ENCODE measurements at regions not wholly inside any gene's neighbourhood (a gene's known extent, or its start where the extent isn't known, plus 50 kb on each side); places are given as distances from the start of the nearest gene placed in this dataset.
A peak's percentile ranks its signal among the peaks of the same experiment; 100 is the strongest.

DNA sequence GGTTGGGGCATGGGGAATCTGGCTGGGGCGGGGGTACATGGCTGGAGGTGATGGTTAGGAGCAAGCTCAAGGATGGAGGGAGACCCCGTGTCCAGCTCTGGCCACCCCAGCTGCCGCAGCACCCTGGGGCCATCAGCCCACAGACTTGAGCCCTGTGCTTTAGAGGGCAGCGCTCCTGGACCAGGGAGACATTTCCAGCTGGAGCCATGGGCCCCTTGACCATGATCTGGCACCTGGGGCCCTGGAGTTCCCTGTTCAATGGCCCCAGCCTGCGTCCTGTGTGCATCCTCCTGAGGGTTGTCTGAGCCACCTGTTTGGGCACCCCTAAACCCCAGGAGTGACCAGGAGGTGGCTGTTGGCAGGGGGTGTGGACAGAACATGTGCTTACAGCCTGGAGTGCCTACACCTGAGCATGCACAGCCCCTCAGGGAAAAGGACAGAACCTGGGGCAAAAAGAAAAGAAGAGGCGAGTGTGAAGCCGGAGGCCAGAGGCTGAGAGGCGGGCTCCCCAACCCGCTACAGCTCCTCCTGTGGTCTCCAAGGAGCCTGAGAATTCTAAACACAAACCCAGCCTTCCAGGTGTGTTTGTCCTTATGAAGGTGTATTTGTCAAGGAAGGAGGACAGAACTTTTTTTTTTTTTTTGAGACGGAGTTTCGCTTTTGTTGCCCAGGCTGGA lies 126.7 kb downstream of the C9orf50 start:
- intact Hi-C loops (cut with DNase I), result loop anchor here (5.0 kb wide), 1 partner anchor 73 kb away; no protein-coding TSS in a partner anchor
- DNase-seq, result peak in 2 of 10 donors; percentile 60 to 86

DNA sequence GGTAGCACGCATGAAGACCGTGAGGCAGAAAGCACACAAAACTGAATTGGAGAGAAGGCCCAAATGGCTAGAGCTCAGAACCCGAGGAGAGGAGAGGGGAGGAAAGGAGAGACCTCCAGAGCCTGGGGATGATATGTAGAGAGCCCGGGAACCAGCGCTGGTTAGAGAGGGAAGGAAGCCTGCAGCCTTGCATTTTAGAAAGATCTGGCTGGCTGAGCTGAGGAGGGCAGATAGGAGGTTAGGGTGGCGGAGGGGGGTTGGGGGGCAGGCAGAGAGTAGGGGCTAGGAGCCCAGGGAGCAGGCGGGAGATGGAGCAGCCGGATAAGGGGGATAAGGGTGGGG lies 127.2 kb downstream of the C9orf50 start:
- peak in 2 of 10 donors; percentile 28 to 62 for DNase-seq
- intact Hi-C loops (cut with DNase I), result loop anchor here (5.0 kb wide), 1 partner anchor 74 kb away; no protein-coding TSS in a partner anchor

DNA sequence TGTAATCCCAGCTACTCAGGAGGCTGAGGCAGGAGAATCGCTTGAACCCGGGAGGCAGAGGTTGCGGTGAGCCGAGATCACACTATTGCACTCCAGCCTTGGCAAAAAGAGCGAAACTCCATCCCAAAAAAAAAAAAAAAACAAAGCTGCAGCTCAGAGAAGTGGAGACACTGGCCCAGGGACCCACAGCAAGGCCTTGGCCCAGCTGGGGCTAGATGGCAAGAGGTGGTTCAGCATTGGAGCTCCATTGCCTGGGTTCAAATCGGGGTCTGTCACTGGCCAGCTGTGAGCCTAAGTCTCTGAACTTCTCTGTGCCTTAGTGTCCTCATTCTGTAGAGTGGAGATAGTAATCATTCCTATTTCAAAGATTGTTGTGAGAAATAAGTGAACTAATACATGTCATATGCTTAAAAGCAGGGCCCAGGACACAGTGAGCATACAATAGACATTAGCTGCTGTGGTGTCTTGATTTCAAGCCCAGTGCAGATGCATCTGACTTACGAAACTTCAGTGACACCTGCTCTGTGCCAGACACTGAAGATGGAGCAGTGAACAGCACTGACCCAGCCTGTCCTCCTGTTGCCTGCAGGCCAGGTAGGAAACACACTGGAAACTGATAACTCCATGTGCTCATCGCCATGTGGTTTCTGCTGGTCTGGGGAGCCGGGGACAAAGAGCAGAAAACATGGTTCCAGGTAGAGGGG lies 127.7 kb downstream of the C9orf50 start:
- intact Hi-C loops (cut with DNase I), result loop anchor here (5.0 kb wide), 1 partner anchor 74 kb away; no protein-coding TSS in a partner anchor
- DNase-seq, result no peak

DNA sequence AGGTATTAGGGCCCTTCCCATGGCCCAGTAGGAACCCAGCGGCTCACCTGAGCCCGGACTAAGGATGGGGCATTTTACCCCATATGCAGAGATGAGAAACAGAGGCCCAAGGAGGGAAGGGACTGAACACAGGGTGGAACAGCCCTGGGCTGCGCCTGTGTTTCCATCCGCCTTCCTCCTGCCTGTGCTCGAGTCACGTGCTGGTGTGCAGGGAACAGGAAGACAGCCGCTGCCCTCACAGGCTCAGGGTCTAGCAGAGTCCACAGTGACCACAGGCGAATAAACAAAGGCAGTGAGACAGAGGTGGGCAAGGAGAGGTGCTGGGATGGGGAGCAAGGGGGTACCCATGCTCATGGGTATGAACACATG lies 129.4 kb downstream of the C9orf50 start:
- intact Hi-C loops (cut with DNase I), result loop anchor here (5.0 kb wide), 1 partner anchor 76 kb away; no protein-coding TSS in a partner anchor

DNA sequence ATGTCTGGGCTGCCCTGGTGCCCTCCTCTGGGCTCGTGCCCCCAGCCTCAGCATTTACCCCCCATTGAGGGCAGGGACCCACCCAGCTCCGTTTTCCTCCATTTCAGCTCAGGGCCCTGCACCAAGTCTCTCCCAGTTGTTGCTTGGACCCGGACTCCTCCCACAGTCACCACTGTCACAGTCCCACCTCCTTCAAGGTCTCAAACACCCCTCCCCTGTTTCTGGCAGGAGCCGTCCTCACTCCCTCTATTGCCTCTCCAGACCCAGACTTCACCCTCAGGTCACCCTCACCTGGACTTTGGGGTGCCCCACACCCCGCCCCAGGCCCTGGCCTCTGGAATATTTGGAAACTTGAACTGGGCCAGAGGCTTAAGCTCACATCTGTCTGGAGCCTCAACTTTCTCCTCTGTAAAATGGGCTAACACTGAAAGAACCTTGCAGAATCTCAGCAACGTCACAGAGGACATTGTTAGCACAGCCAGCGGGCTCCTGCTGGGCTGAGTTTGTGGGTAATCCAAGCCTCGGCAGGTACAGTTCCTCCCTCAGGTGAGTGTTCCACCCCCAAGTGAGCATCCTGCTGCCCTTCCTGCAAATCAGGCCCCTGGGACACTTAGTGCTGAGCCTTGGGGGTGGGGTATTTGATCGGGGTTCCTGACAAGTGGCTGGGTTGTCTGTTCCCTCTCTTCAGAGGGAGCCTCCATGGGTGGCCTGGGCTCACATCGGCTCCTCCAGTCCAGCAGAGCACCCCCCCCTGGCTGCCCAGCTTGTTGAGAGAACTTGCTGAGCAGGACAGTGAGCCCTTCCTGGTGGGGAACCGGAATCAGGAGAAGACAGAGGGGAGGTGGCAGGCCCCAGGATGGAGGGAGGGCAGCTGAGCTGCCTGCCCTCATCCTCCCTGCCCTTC lies 130.1 kb downstream of the C9orf50 start:
- intact Hi-C loops (cut with DNase I), result loop anchor here (5.0 kb wide), 1 partner anchor 76 kb away; no protein-coding TSS in a partner anchor
- DNase-seq, result no peak

More for the DNA sequence above, 129.4 kb downstream of the C9orf50 start:
- DNase-seq, result peak in 2 of 10 donors; percentile 49 to 89

DNA sequence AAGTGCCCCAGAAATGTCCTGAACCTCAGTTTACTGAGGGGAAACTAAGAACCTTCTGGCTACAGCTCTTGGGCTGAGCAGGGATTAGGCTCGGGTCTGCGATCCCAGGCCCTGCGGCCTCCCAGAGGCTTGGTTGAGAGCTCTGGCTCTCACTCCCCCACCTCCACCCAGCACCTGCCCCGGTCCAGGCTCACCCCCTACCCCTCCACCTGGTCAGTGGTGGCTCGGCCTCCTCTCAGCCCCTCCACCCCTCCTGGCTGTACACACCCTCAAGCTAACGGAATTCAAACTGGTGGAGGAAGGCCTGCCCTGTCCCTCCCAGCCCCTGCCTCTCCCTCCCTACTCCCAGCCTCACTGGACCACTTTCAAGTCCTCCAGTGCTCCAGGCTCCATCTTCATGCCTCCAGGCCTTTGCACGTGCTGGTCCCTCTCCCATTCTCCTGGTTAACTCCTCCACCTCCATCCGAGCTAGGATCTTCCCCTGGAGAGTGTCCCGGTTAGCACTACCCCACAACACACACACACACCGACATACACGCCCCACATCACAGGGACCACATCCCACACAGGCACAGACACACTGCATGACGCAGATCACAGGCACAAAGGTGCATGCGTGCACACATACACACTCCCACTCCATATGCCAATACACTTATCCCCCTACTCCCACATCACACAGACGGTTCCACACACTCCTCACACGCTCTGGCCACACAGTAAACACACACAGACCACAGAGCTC lies 130.9 kb downstream of the C9orf50 start:
- DNase-seq, result peak in 4 of 10 donors; percentile 46 to 88 (median 68)
- intact Hi-C loops (cut with DNase I), result loop anchor here (5.0 to 10.0 kb wide), 2 partner anchors 77 to 155 kb away; no protein-coding TSS in a partner anchor

DNA sequence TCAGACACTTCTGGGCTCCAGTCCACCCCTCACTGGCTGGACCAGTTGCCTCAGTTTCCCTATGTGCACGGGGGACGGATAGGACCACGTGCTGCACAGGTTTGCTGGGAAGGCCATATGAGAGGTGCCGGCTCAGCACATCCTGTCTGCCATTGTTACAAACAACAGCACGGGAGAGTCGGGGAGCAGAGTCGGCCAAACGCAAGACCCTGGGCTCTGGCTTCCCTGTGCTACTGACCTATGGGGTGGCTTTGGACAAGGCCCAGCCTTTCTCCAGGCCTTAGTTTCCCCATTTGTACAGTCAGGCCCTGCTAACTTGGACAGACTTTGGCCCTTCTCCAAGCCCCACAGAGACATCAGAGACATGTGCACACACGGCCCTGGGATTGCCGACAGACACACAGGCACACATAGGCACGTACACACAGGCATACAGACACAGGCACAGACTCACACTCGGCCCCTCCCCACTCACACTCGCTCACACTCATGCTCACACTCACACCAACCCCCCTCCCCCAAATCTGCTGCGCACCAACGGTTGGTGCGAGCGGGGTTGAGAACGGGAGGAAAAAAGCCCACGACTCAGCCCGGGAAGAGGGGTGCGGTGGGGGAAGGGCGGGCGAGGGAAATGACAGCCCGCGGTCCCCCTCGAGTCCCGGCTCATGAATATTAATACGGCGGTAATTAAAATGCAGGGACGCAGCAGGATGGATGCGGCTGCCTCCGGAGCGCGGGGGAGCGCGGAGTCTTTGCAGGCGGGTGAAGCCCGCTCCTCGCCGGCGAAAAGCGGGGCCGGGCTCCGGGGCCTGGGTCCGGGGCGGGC lies 133.0 kb downstream of the C9orf50 start:
- intact Hi-C loops (cut with DNase I), result loop anchor here (10.0 kb wide), 1 partner anchor 153 kb away; no protein-coding TSS in a partner anchor
- peak in 8 of 10 donors; percentile 45 to 92 (median 64) for DNase-seq

DNA sequence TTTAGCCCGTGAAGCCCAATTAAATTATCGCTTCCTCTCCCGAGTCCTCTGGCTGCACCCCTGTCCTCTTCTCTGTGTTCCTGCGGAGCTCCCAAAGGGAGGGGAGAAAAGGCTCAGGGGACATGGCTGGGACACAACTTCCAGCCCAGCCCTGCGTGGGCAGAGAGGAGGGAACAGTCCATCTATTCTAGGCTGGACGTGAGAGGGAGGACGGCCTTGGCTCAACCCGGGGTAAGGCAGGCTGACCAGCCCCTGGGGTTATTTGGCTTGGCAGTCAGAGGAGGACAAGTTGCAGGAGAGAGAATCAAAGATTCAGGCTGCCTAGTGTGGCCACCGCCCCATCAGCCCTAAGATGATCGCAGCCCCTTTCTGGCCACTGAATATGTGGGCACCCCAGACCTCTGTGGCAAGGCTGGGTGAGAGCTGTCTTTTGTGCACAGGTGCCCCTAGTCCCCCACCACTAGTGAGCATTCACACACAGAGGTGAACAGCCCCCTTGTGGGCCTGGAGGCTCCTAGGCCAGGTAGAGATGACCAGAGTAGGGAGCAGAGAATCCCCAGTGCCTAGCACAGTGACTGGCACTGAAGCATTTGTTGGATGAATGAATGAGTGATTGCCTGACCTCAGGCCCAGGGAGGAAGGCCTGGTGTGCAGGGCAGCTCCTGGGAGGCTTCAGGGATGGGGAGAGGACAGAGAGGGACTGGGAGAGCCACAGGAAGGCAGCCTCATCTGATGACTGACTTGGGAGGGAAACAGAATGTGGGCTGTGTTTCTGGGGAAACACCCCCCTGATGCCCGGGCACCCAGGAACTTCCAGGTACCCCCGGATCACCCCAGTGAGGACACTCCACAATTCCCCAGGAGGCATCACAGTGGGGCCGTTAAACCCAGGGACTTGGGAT lies 133.9 kb downstream of the C9orf50 start:
- intact Hi-C loops (cut with DNase I), result loop anchor here (10.0 kb wide), 1 partner anchor 152 kb away; no protein-coding TSS in a partner anchor
- peak in 1 of 10 donors; percentile 30 for DNase-seq

DNA sequence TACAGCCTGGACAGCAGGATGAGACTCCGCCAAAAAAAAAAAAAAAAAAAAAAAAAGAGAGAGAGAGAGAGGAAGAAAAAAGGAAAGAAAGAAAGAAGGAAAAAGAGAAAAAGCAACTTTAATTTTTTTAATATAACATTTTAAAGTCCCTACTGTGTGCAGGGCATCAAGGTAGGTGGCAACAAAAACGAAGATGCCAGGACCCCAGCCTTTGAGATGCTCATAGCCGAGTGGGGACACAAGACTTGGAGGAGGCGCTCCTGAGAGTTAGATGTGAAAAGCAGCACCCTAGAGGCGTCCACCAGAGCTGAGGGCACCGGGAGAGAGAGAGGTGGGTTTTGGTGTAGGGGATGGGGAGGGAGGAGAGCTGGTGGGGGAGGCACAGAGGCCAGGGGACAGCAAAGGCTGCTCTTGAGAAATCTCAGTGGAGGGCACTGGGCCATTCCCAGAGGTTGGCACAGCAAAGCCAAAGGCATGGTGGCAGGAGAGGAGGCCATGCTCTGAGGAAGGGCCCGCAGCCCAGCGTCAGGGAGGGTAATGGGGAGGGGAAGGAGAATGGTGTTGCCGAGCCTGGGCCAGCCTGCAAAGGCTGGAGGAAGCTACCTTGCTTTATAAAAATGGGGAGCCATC lies 135.6 kb downstream of the C9orf50 start:
- intact Hi-C loops (cut with DNase I), result loop anchor here (10.0 kb wide), 1 partner anchor 150 kb away; no protein-coding TSS in a partner anchor
- no peak for DNase-seq

DNA sequence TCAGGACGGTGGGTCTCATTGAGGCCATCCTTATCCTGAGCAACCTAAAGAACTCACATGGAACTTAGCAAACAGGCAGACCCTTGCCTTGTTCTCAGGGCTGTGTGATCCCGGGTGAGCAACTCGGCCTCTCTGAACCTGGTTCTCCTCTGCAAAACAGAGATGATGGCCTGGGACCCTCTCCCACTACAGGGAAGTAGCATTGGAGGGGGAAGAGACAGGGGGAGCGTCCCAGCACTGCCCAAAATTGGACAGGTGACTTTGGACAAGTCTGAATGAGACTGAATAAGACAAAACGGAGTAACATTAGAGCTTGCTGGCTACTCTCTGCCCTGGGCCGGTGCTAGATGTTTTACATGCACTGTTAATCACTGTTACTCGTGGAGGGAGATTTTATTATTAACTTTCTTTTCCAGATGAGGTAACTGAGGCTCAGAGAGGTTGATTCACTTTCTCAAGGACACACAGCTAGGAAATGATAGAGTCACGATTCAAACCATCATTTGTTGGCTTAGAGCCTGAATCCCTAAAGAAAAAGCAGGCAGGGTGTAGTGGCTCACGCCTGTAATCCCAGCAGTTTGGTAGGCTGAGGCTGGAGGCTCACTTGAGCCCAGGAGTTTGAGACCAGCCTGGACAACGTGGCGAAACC lies 136.4 kb downstream of the C9orf50 start:
- intact Hi-C loops (cut with DNase I), result loop anchor here (5.0 to 10.0 kb wide), 3 partner anchors 72 to 150 kb away; no protein-coding TSS in a partner anchor
- no peak for DNase-seq

DNA sequence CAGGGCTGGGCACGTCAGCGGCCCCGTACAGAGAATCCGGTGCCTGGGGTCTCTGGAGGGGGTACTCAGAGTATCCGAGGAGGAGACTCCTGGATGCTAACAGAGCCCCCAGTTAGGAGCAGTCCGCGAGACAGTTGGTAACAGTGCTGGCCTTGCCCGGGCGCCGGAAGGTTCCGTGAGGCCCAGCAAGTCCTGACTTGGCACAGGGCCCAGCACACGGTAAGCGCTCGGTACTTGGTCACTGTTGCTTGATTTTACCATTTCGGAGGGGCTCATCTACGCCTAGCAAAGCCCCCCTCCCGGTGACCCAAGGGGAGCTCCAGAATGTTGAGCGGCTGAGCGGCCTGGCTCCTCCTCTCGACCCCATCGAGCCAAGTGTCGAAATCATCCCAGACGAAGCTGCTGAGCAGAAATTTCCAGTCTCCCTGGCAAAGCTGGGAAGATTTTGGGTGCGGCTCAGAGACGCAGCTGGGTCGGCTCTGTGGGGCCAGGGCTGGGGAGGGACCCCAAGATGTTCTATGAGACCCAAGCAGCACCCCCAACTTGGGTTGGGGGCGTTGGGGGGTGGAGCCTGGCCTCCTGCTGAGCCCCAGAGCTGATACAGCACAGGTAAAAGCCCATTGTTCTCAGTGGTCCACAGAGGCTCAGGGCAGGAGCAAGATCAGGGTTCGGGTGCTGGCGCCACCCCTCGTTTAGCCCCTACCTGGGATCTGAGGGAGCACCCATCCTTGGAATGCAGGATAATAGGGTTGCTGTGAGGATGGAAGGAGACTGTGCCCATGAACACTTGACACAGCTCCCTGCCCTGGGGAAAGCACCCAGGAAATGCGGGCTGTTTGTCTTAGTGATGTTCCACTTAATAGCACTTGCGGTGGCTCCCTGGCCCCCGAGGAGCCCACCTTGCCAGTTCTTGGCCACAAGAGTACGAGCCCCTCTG lies 137.2 kb downstream of the C9orf50 start:
- intact Hi-C loops (cut with DNase I), result loop anchor here (2.0 to 10.0 kb wide), 4 partner anchors 23 to 149 kb away; no protein-coding TSS in a partner anchor
- DNase-seq, result peak in 9 of 10 donors; percentile 55 to 93 (median 65)

DNA sequence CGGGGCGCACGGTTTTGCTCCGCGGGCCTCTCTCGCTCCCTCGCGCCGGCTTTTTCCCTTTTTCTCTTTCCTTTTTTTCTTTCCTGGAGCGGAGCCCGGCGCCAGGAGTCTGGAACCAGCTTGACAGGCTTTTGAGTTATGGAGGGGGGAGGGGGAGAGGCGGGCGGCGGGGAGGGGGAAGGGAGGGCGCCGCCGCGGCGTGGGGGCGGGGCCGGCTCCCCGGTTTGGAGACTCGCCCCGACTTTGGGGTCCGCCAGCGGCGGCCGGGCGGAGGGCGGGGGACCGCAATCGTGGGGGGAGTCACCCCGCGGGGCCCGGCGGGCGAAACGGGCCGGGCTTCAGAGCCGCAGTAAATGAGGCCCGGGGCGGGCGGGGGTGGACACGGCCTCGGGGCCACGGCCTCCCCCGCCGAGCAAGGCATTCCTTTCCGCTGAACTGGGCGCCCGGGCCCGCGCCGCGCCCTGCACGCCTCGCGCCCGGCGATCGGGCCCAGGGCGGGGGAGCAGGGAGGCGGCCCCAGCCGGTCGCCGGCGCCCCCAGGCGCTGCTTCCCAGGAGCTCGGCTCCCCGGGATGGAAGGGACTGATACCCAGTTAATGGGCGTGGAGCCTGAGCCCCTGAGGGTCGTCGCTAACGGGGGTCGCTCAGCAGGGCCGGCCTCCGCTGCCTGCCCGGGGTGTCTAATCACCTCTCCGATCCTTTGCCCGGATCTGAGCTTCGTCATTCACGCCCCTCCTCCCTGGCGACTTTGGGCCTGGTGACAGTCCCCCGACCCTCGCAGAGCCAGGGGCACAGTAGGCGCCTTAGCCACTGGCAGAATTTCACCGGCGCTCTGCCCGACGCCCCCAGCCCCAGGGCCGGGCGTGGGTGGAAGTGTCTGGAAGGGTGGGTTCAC lies 138.1 kb downstream of the C9orf50 start:
- intact Hi-C loops (cut with DNase I), result loop anchor here (2.0 to 10.0 kb wide), 4 partner anchors 22 to 148 kb away; no protein-coding TSS in a partner anchor
- DNase-seq, result peak; percentile 60 to 93 (median 70)

DNA sequence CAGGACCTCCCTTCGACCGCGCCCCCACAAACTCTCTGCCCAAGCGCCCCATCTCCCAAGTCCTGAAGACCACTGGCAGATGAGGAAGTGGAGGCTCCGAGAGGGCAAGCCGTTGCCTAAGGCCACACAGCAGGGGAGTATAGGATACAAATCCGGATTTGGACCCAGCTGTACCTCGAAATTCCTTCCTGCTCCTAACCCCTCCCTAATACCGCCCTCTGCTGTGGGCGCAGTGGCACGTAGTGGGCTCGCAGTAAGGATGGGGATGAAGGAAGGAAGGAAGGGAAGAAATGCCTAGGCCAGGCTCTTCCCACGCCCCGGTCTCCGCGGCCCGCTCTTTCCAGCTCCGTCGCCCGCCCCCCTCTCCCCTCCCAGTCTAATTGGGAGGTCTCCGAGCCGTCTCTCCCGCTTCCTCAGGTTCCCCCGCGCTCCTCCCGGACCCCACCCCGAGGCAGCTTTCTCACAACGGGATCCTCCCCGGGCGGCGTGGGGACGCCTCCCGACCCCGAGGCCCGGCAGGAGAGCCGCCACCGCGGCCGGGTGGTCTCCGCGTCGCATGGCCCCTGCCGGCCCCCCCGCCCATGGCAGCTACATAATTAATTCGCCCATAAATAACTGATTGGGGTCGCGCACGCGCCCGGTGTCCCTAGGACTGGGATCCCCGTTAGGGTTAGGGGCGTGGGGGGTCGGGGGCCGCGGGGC lies 138.9 kb downstream of the C9orf50 start:
- intact Hi-C loops (cut with DNase I), result loop anchor here (2.0 to 10.0 kb wide), 4 partner anchors 21 to 147 kb away; no protein-coding TSS in a partner anchor
- peak in 2 of 10 donors; percentile 84 to 85 for DNase-seq

DNA sequence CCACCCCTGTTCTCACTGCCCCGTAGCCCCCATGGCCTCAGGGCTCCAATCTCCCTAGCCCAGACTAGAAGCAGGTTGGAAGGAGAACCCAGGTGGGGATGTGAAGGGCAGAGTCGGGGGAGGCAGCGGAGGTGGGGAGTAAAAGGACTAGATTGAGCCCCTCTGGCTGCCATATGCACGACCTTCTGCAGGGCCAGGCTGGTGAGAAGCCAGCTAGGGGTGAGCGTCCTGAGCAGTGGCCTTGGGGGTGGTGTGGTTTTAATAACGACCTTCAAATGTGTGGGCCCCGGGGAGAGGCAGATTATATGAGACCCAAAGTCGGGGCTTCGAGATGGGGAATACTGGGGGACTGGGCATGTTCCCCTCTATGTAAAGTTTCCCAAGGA lies 139.5 kb downstream of the C9orf50 start:
- peak in 1 of 10 donors; percentile 67 for DNase-seq
- intact Hi-C loops (cut with DNase I), result loop anchor here (5.0 to 10.0 kb wide), 3 partner anchors 69 to 147 kb away; no protein-coding TSS in a partner anchor
